ENCODE measurements at regions not wholly inside any gene's neighbourhood (a gene's known extent, or its start where the extent isn't known, plus 50 kb on each side); places are given as distances from the start of the nearest gene placed in this dataset.

DNA sequence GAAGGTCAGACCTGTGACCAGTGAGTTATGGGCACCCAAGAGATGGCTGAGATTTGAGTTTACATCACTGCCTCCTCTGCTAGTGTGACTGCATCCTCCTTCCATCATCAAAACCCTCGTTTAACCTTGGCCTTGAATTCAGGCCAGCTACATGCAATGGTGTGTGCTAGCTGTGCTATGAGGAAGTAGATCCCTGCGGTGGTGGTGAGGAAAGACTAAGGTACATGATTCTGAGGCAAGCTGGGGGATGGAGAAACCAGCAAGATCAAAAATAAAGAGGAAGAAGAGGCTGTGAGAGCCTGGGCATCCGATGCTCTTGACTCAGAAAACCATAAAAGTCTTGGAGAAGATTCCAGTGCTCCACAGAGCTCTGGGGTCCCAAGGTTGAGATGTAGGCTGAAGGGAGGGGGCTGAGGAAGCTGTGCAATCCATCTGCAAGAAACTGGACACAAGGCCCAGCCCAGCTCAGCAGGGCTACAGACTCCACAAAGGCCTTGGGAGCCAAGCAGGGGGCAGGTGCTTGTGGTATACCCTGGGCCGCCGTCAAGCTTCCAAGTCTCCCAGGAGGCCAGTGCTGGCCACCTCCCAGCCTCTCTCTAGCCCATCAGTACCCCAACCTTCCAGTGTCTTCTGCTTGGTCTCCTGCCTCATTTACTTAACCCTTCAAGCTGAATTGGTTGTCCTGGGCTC, 774.8 kb downstream of the VRK1 start:
- ATAC-seq (ENCODE audit: low FRiP score): no peak
- no peak for TF ChIP-seq CTCF (IDR thresholded peaks at IDR 0.05)
- no peak for DNase-seq (ENCODE audit: low spot score)

DNA sequence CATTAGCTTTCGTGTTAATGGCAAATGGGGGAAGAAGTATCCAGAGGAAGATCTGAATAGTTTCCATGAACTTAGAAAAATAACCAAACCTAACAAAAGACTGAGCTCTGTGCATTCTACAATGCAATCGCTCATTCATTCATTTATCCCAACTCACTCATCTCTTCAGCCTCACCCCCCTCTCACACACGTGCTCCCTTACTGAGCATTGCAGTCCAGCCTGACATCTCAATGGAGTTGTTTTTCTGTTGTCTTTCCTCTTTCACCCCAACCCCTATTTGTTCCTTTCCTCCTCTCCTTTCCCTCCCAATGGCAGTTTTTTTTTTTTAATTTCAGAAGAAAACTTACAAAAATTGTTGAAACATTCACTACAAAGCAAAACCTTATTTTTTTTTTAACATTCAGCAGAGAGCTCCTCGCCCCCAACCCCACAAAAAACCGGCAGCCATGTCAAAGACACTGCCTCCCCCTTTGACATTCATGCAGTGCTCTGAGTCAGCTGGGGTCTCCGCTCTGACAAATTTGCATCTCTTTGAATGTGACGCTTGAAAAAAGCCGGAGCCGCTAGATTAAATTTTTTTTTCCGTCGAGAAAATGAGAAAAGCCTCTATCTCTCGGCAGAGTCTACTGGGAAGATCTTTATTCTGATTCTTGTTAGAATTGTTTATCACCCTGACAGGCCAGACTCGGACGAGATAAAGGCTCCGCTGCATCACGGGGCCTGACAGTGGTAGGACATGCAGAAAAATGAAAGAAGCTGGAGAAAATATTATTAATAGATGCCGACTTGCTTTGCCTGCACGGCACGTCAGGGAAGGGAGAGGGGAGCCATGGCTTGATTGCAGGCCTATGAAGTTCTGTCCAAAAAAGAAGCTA, 775.6 kb downstream of the VRK1 start:
- ATAC-seq (ENCODE audit: low FRiP score) (no peak), DNase-seq (ENCODE audit: low spot score) (no peak)
- no peak for TF ChIP-seq CTCF (IDR thresholded peaks at IDR 0.05)

- TF ChIP-seq CTCF (IDR thresholded peaks at IDR 0.05): no peak
- DNase-seq (ENCODE audit: low spot score): no peak
- ATAC-seq (ENCODE audit: low FRiP score): no peak
Observed at GRCh38 chr14:97575677-97576076, 778.5 kb downstream of the VRK1 start.

GRCh38 chr14:97578982-97579548, 781.9 kb downstream of the VRK1 start:
- TF ChIP-seq CTCF (IDR thresholded peaks at IDR 0.05): no peak
- no peak for ATAC-seq (ENCODE audit: low FRiP score)

DNA sequence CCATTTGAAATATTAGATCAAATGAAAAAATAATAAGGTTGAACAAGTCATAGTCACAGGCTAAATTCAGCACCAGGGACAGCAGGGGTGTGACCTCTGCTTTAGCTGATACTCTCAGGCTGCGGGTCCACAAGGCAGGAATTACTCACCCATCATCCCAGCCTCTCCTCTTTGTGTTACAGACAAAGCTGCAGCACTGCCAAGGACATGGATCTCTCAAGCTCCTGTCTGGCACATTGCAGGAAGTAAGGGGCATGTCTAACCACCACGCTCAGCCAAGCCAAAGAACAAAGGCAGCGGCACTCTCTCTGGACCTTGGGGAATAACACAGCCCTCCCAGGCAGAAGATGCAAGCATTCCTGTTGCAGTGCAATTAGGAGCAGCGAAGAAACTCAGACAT, 783.8 kb downstream of the VRK1 start:
- no peak for TF ChIP-seq CTCF (IDR thresholded peaks at IDR 0.05)
- DNase-seq (ENCODE audit: low spot score) (no peak), ATAC-seq (ENCODE audit: low FRiP score) (no peak)

More at GRCh38 chr14:97578982-97579548, 781.9 kb downstream of the VRK1 start:
- DNase-seq (ENCODE audit: low spot score): no peak

DNA sequence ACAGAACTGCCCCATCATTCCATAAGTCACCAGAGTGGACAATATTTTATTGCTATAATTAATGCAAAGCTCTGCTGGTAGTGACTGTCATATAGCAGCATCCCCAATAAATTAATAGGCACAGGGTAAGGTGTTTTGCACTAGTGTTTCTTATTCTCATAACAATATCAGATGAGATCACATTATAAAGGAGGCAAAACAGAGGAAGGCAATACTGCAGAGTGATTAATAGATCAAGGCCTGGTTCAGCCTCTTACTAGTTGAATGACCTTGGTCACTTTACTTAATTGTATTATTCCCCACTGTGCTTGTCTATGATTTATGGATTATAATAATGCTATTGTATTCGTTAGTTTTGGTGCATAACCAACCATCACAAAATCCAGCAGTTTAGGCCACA, 784.8 kb downstream of the VRK1 start:
- ATAC-seq (ENCODE audit: low FRiP score) (no peak), DNase-seq (ENCODE audit: low spot score) (no peak)
- no peak for TF ChIP-seq CTCF (IDR thresholded peaks at IDR 0.05)

Data from omental fat pad (tissue), 3 donors.